Cardiac fibroblast (primary cell): ENCODE measurements at regions not wholly inside any gene's neighbourhood (a gene's known extent, or its start where the extent isn't known, plus 50 kb on each side); places are given as distances from the start of the nearest gene placed in this dataset.

Experiments used
- DNase-seq, 2 donors: peaks; one replicate each; pipeline versions ENCODE4 v3.0.0 to v3.0.0-alpha.2; 2010; ENCODE audit warnings: low read depth in 2 of 2
- H3K4me3 ChIP-seq, 2 donors: replicated peaks in 1 of 2; 1 replicate in 1 of 2; 2 replicates in 1 of 2; pipeline ENCODE4 v1.5.1; 2011; ENCODE audit warnings: low read depth in 2 of 2, low read length in 2 of 2, mild to moderate bottlenecking in 2 of 2, moderate library complexity in 1 of 2
- TF ChIP-seq, protein P1 (sequence below): IDR thresholded peaks from one replicate; pipeline ENCODE4 v1.5.1; 2011; ENCODE audit warnings: low read depth, mild to moderate bottlenecking, low read length, inconsistent platforms

- peak; percentile 76 to 77 for DNase-seq
- no peak overlapping the region for H3K4me3 ChIP-seq
- TF ChIP-seq, protein P1, sequence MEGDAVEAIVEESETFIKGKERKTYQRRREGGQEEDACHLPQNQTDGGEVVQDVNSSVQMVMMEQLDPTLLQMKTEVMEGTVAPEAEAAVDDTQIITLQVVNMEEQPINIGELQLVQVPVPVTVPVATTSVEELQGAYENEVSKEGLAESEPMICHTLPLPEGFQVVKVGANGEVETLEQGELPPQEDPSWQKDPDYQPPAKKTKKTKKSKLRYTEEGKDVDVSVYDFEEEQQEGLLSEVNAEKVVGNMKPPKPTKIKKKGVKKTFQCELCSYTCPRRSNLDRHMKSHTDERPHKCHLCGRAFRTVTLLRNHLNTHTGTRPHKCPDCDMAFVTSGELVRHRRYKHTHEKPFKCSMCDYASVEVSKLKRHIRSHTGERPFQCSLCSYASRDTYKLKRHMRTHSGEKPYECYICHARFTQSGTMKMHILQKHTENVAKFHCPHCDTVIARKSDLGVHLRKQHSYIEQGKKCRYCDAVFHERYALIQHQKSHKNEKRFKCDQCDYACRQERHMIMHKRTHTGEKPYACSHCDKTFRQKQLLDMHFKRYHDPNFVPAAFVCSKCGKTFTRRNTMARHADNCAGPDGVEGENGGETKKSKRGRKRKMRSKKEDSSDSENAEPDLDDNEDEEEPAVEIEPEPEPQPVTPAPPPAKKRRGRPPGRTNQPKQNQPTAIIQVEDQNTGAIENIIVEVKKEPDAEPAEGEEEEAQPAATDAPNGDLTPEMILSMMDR, result peak; percentile 76
Observed at GRCh38 chr9:115524453-115525059, 406.6 kb upstream of the TNC start.

GRCh38 chr9:115525111-115526058 is 407.4 kb upstream of the TNC start:
- TF ChIP-seq, protein P1, result no peak
- no peak overlapping the region for H3K4me3 ChIP-seq
- DNase-seq, result no peak

DNA sequence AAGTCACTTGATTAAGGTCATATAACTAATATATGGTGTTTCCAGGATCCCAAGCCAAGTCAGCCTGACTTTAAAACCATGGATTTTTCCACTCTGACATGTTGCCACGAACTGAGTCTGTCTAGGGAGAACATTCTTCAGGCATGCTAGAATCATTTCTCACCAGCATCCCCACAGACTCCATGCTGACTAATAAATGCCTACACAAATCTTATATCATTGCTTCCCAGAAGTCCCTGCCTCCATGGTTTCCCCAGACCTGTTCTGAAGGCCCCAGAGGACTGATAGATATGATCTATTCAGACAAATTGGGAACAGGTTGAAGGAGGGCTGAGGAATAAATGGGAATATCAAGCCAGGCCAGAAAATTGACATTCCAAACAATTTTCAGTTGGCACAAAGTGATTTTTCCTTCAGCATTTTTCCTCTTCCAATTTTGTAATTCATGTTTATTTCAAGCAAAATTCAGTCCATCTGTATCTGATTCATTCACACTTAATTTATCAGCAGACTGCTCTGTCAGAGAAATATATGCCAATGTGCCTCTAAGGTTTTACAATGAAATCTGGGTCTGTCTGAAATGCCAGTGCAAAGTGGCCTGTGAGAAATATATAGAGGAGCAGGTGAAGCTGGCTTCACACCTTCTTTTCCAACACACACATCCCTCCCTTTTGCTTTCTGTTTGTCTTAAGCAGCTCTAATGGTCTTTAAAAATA is 413.6 kb upstream of the TNC start:
- peak; percentile 17 to 58 for DNase-seq
- TF ChIP-seq, protein P1, result no peak
- no peak overlapping the region for H3K4me3 ChIP-seq

GRCh38 chr9:115533511-115533910 is 415.6 kb upstream of the TNC start:
- no peak overlapping the region for H3K4me3 ChIP-seq
- TF ChIP-seq, protein P1, result no peak
- DNase-seq, result no peak

GRCh38 chr9:115540091-115540490 is 422.1 kb upstream of the TNC start:
- TF ChIP-seq, protein P1, result no peak
- H3K4me3 ChIP-seq, result no peak overlapping the region
- DNase-seq, result no peak

DNA sequence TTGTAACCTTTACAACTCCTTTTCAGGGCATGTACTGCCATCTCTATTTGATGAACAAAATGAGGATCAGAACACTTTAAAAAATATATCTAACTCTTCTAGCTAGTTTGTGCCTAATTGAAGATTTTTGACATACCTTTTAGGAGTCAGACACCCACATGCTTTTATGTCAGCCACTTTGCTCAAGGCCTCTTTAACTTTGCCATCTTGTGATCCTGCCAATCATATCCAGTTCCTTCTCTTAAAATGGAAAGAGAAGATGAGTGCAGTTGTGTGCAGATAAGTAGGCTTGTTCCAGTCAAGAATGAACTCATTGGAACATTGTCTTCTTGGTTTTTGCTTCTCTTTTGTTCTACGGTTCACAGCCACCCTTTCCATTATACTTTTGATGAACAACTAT is 425.6 kb upstream of the TNC start:
- TF ChIP-seq, protein P1, result no peak
- no peak overlapping the region for H3K4me3 ChIP-seq
- no peak for DNase-seq
